Loucy (cell line): ENCODE measurements at regions not wholly inside any gene's neighbourhood (a gene's known extent, or its start where the extent isn't known, plus 50 kb on each side); places are given as distances from the start of the nearest gene placed in this dataset.

ENCODE experiments used
- EZH2phosphoT487 ChIP-seq: fragments of 200-600 bp; IDR thresholded peaks from 2 replicates; pipeline ENCODE4 v1.6.1; 2018; ENCODE audit warnings: antibody characterized with exemption, mild to moderate bottlenecking, moderate library complexity, borderline replicate concordance
- TF ChIP-seq, protein P1 (sequence below): fragments of 200-600 bp; sonication (generic); conservative IDR thresholded peaks from 2 replicates; pipeline ENCODE4 v1.5.1; 2014; ENCODE audit warnings: mild to moderate bottlenecking, antibody characterized with exemption, low read length

DNA sequence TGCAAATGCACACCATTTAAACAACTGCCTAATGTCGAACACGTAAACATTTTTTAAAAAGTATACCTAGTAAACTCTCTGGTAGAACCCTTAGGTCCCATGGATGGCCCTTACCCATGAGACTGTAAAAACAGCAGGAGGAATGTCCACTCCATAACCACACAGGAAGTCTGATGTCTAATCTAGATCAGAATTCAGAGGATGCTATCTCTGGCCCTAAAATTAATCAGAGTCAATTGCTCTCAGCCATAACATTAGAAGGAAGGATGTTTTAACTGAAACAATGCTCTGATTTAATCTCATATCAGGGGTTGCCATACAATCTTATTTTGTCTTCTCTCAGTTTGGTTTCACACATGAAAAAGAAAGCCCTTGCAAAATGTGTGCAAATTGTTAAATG, 416.3 kb upstream of the PIK3C3 start:
- TF ChIP-seq, protein P1, sequence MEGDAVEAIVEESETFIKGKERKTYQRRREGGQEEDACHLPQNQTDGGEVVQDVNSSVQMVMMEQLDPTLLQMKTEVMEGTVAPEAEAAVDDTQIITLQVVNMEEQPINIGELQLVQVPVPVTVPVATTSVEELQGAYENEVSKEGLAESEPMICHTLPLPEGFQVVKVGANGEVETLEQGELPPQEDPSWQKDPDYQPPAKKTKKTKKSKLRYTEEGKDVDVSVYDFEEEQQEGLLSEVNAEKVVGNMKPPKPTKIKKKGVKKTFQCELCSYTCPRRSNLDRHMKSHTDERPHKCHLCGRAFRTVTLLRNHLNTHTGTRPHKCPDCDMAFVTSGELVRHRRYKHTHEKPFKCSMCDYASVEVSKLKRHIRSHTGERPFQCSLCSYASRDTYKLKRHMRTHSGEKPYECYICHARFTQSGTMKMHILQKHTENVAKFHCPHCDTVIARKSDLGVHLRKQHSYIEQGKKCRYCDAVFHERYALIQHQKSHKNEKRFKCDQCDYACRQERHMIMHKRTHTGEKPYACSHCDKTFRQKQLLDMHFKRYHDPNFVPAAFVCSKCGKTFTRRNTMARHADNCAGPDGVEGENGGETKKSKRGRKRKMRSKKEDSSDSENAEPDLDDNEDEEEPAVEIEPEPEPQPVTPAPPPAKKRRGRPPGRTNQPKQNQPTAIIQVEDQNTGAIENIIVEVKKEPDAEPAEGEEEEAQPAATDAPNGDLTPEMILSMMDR: no peak
- no peak for TF ChIP-seq EZH2phosphoT487
